Right atrium auricular region (tissue), 2 donors: ENCODE measurements at regions not wholly inside any gene's neighbourhood (a gene's known extent, or its start where the extent isn't known, plus 50 kb on each side); places are given as distances from the start of the nearest gene placed in this dataset.
"Not testable (repeated sequence)": the region's sequence is repeated elsewhere in the genome, so short reads cannot be mapped to it uniquely, and the experiment has no call there.

Experiments used
- DNase-seq: peaks from one replicate; pipeline ENCODE4 v3.0.0-alpha.2; 2019; ENCODE audit warnings: low spot score
- H3K27ac ChIP-seq, 2 donors: fragments of 200-600 bp; sonication (generic); 1 replicate in 1 of 2; 2 replicates in 1 of 2; pipeline ENCODE4 v1.5.1; 2016 to 2019
- H3K27me3 ChIP-seq, 2 donors: fragments of 200-600 bp; sonication (generic); one replicate each; pipeline versions ENCODE4 v1.5.1 to v1.6.0; 2017 to 2019
- H3K36me3 ChIP-seq: fragments of 200-600 bp; sonication (generic); one replicate; pipeline ENCODE4 v1.5.1; 2016
- H3K4me1 ChIP-seq, 2 donors: fragments of 200-600 bp; sonication (generic); one replicate each; pipeline versions ENCODE4 v1.5.1 to v1.6.0; 2017 to 2019
- H3K4me3 ChIP-seq, 2 donors: fragments of 200-600 bp; sonication (generic); 1 replicate in 1 of 2; 2 replicates in 1 of 2; pipeline ENCODE4 v1.5.1; 2017 to 2019; ENCODE audit warnings: mild to moderate bottlenecking in 1 of 2, moderate library complexity in 1 of 2
- H3K9me3 ChIP-seq, 2 donors: fragments of 200-600 bp; sonication (generic); one replicate each; pipeline ENCODE4 v1.5.1; 2019
- TF ChIP-seq, protein P1 (sequence below), 2 donors: fragments of 200-600 bp; sonication (generic); IDR thresholded peaks; one replicate each; pipeline ENCODE4 v1.5.1; 2019; ENCODE audit warnings: antibody characterized with exemption in 2 of 2

DNA sequence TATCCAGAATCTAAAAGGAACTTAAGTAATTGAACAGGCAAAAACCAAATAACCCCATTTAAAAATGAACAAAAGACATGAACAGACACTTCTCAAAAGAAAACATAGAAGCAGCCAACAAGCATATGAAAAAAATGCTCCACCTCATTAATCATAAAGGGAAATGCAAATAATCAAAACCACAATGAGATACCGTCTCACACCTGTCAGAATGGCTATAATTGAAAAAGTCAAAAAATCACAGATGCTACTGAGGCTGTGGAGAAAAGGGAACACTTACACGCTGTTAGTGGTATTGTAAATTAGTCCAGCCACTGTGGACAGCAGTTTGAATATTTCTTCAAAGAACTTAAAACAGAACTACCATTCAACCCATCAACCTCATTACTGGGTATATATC is 220.7 kb downstream of the MEX3B start:
- Histone ChIP-seq H3K27ac (no peak overlapping the region), H3K4me3 (no peak overlapping the region), H3K36me3 (no peaks in the 10 kb centered on the region), H3K9me3 (no peaks in the 10 kb centered on the region), H3K4me1 (no peaks in the 10 kb centered on the region), H3K27me3 (no peaks in the 10 kb centered on the region)
- TF ChIP-seq, protein P1, sequence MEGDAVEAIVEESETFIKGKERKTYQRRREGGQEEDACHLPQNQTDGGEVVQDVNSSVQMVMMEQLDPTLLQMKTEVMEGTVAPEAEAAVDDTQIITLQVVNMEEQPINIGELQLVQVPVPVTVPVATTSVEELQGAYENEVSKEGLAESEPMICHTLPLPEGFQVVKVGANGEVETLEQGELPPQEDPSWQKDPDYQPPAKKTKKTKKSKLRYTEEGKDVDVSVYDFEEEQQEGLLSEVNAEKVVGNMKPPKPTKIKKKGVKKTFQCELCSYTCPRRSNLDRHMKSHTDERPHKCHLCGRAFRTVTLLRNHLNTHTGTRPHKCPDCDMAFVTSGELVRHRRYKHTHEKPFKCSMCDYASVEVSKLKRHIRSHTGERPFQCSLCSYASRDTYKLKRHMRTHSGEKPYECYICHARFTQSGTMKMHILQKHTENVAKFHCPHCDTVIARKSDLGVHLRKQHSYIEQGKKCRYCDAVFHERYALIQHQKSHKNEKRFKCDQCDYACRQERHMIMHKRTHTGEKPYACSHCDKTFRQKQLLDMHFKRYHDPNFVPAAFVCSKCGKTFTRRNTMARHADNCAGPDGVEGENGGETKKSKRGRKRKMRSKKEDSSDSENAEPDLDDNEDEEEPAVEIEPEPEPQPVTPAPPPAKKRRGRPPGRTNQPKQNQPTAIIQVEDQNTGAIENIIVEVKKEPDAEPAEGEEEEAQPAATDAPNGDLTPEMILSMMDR (IDR thresholded peaks at IDR 0.05) = no peak
- no peak for DNase-seq

DNA sequence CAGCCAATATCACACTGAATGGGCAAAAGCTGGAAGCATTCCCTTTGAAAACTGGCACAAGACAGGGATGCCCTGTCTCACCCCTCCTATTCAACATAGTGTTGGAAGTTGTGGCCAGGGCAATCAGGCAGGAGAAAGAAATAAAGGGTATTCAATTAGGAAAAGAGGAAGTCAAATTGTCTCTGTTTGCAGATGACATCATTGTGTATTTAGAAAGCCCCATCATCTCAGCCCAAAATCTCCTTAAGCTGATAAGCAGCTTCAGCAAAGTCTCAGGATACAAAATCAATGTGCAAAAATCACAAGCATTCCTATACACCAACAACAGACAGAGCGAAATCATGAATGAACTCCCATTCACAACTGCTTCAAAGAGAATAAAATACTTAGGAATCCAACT is 223.2 kb downstream of the MEX3B start:
- H3K27ac ChIP-seq, H3K36me3 ChIP-seq, H3K27me3 ChIP-seq, DNase-seq, H3K4me1 ChIP-seq, H3K4me3 ChIP-seq, H3K9me3 ChIP-seq: not testable (repeated sequence)

DNA sequence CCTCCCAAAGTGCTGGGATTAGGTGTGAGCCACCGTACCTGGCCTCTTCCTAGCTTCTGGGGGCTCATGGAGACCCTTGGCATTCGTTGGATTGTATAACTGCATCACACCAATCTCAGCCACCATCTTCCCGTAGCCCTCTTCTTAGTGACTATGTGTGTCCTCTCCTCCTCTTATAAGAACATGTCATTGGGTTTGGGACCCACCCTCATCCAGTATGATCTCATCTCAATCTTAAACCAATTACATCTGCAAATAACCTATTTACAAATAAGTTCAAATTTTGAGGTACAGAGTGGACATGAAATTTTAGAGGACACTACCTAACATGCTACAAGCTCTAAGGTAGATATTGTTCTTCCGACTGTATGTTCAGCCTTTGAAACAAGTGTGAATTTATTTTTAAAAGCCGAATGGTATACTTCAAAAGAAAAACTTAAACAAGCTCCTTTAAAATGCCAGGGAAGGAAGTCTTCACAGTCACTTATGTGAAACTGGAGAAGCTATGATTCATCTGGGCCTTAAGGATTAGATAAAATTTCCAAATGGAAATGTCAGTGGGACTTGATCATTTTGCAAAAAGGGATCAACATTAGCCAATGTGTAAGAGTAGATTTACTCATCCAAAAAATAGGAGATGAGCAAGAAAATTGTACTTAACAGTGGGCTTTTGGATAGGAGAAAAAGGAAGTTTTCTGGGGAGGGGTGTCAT is 225.7 kb downstream of the MEX3B start:
- TF ChIP-seq, protein P1 (IDR thresholded peaks at IDR 0.05) = no peak
- Histone ChIP-seq H3K4me1 (no peaks in the 10 kb centered on the region), H3K27me3 (no peaks in the 10 kb centered on the region), H3K4me3 (no peak overlapping the region), H3K36me3 (no peaks in the 10 kb centered on the region), H3K27ac (no peak overlapping the region), H3K9me3 (no peaks in the 10 kb centered on the region)
- no peak for DNase-seq

DNA sequence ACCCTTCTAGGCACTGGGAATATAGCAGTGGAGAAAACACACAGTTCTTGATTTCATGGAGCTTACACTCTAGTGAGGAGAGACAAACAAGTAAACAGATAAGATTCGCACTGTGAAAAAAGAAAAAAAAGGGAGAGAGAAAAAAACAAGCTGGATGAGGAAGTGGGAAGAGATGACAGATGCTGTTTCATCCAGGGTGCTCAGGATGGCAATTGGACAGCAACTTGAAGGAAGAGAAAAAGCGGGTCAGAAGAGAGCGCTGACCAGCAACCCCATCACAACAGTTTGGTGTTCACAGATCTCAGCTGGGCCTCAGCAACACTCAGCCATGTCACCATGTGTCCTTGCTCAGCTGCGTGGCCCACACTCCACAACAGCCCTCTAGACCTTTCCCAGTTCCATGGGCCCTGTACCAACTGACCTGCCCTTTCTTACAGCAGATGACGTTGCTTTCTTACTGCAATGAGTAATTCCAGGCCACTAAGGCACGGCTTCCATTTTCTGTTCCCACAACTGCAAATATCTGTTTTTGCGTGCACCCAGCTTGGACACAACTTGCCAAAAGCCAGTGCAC is 230.8 kb downstream of the MEX3B start:
- Histone ChIP-seq H3K36me3 (no peaks in the 10 kb centered on the region), H3K27me3 (no peaks in the 10 kb centered on the region), H3K27ac (no peak overlapping the region), H3K4me1 (no peaks in the 10 kb centered on the region), H3K4me3 (no peak overlapping the region), H3K9me3 (no peaks in the 10 kb centered on the region)
- TF ChIP-seq, protein P1 (IDR thresholded peaks at IDR 0.05) = no peak
- no peak for DNase-seq

DNA sequence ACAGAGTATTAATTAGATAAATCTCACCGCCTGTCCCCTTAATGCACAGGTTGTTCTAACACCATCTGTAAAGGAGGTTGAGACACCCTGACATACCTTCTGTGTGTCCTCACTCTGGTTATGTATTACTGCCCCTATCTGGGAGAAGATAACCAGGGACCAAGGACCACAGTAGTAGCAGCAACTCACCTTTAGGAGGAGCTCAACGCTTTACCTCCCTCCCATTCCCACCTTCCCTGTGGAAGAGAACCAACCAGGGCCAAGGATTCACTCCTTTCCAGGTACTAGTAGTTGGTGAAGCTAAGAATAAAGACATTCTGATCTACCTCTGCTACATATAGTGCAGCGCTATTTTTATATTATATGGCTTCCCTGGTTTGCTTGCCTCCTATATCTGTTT is 232.6 kb downstream of the MEX3B start:
- no peak for DNase-seq
- H3K4me3 ChIP-seq = no peak overlapping the region
- H3K36me3 ChIP-seq = no peaks in the 10 kb centered on the region
- H3K27me3 ChIP-seq = no peaks in the 10 kb centered on the region
- H3K9me3 ChIP-seq = no peaks in the 10 kb centered on the region
- TF ChIP-seq, protein P1 (IDR thresholded peaks at IDR 0.05) = no peak
- H3K27ac ChIP-seq = no peak overlapping the region
- H3K4me1 ChIP-seq = no peaks in the 10 kb centered on the region

DNA sequence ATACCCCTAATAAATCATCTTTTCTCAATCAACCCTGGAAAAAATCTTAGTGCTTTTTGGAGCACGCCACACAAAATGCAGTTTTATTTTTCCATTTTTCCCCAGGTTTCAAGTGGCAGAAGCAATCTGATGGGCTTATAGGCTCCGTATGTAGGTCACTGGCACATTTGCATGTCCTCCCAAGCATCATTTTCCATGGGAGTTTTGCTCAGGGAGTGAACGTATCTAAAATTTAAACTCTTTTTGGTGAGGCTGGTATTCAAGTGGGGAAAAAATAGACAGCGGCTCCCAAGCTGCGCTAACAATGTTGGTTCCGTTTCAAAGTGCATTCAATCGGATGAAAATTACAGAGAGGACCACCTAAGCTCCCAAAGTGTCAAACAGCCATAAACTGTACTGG is 233.4 kb downstream of the MEX3B start:
- H3K9me3 ChIP-seq = no peaks in the 10 kb centered on the region
- no peak overlapping the region for H3K27ac ChIP-seq
- TF ChIP-seq, protein P1 (IDR thresholded peaks at IDR 0.05) = no peak
- no peak for DNase-seq
- H3K4me1 ChIP-seq = no peaks in the 10 kb centered on the region
- H3K36me3 ChIP-seq = no peaks in the 10 kb centered on the region
- H3K4me3 ChIP-seq = no peak overlapping the region
- H3K27me3 ChIP-seq = no peaks in the 10 kb centered on the region
